Activated effector memory CD4-positive, alpha-beta T cell treated with anti-CD3 and anti-CD28 coated beads, Interleukin-2, amount 50 U/mL, for 16 hours (primary cell): ENCODE measurements at regions not wholly inside any gene's neighbourhood (a gene's known extent, or its start where the extent isn't known, plus 50 kb on each side); places are given as distances from the start of the nearest gene placed in this dataset.

Experiments
- DNase-seq: peaks from one replicate; pipeline ENCODE4 v3.0.0-alpha.2; 2020

GRCh38 chr10:118102121-118102520 is 55.4 kb upstream of the RAB11FIP2 start:
- no peak for DNase-seq

DNA sequence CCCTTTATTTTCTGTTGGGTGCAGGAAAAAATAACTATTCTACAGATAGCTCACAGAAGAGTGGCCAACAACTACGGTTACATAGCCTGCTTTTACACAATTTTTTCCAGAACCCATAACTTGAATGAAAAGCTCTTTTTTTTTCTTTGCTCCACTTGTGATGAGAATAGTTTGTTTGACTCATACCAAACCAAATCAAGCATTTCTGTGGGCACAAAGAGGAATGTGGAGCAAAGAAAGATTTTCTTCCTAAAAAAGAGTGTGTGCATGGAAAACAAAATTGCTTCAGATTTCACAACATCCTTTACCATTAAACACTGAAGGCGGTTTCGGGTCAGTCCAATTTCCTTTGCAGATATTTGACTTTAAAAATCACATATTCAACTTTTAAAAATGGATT is 54.8 kb upstream of the RAB11FIP2 start:
- no peak for DNase-seq
